HG03439 (cell line): ENCODE measurements at regions not wholly inside any gene's neighbourhood (a gene's known extent, or its start where the extent isn't known, plus 50 kb on each side); places are given as distances from the start of the nearest gene placed in this dataset.
"Not testable (repeated sequence)": the region's sequence is repeated elsewhere in the genome, so short reads cannot be mapped to it uniquely, and the experiment has no call there.

Experiments used
- ATAC-seq: cut with Tn5 transposase; IDR thresholded peaks from one replicate; pipeline ENCODE4 v1.9.1; 2021; ENCODE audit warnings: mild to moderate bottlenecking, moderate library complexity; ENCODE audit not compliant: unreplicated experiment

DNA sequence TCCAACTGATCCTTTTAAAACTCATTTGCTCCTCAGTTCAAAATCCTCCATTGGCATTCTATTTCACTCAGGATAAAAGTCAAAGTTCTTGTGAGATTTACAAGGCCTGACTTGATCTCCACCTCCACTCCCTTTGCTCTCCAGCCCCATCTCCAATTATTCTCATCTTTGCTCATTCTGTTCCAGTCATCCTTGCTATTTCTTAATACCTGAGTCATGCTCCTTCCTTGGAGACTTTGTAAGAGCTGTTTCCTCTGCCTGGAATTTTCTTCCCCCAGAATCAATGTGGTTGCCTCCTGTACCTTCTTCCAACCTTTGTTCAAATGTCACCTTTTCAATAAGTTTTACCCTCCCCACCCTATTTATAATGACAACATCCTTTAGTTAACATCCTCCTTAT is 373.5 kb downstream of the HTR1B start:
- no peak for ATAC-seq

DNA sequence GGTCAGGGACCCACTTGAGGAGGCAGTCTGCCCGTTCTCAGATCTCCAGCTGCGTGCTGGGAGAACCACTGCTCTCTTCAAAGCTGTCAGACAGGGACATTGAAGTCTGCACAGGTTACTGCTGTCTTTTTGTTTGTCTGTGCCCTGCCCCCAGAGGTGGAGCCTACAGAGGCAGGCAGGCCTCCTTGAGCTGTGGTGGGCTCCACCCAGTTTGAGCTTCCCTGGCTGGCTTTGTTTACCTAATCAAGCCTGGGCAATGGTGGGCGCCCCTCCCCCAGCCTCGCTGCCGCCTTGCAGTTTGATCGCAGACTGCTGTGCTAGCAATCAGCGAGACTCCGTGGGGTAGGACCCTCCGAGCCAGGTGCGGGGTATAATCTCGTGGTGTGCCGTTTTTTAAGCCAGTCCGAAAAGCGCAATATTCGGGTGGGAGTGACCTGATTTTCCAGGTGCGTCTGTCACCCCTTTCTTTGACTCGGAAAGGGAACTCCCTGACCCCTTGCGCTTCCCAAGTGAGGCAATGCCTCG is 375.4 kb downstream of the HTR1B start:
- not testable (repeated sequence) for ATAC-seq

DNA sequence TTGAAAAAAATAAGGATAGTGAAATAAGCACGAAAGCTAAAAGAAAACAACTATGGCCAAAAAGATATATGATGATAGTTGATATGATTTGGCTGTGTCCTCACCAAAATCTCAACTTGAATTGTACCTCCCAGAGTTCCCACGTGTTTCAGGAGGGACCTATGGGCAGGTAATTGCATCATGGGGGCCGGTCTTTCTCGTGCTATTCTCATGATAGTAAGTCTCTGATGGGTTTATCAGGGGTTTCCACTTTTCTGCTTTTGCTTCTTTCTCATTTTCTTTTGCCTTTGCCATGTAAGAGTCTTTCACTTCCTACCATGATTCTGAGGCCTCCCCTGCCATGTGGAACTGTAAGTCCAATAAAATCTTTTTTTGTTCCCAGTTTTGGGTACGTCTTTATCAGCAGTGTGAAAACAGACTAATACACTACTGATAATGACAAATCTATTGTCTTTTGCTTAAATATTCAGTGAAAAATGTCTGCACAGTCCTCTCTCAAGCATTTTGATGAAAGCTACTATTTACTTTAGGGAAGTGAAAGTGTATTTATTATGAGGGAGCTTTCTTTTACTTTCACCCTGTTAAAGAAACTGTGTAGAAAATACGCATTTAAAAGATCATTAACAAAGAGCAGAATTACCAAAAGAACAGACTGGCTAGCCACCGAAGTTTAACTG is 389.1 kb downstream of the HTR1B start:
- ATAC-seq, result no peak

DNA sequence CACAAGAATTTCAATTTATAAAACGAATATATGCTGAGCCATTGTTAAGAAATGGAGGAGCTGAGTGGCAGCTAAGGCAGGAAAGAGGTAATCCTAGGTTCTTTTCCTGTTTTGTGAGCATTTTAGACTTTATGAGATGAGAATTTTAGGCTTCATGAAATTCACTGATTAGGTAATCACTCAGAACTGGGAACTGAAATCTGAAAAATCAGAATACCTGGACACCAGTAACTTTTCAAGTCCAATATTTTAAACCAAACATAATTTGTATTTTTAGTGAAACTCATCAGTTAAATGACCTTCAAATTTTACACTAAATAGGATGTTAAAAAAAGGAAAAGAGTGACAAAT is 389.9 kb downstream of the HTR1B start:
- ATAC-seq, result no peak

DNA sequence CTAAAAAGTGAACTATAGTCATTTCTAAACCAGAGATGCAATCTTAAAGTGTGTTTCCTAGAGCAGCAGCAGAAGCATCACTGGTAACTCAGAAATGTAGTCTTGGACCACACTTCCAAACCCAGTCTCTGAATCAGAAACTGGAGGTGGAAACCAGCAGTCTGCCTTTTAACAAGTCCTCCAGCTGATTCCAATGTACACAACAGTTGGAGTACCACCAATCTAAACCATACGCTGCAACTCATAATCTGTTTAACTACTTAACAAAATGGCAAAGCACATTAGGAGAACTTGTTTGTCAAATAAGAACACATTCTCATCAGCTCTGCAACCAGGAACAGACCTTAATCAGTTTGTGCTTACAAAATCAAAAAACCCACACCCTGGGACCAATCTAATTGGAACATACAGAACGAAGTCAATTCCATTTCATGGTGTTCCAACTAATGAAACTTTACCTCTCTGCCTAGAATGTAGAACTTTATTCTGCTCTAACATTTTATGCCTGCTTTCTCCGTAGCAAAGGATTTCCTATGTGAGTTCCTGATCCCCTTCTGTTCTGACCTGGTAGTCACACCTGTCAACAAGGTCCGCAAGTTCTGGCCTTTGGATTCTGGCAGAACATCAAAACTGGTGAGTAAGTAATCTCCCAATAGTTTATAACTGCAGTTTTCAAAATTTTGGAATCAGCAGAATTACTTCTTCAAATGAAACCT is 390.4 kb downstream of the HTR1B start:
- no peak for ATAC-seq

DNA sequence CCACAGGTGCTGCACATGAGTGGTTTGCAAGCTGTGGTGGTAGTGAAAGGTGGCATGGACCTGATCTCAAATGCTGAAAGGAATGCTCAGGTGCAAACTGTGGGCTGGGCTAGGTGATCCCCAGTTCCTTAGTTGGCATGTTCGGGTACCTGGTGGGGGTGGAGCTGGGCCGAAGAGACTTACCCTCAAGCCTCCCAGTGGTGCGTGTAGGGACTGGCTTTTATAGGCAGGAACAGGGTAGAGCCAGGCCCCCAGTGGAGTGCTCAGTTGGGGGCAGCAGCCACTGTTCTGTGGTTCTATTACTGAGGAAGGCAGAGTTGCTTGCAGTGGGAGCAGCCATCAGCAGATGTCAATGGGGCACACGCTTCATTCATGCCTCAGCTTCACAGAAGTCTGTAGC is 399.8 kb downstream of the HTR1B start:
- ATAC-seq, result no peak

DNA sequence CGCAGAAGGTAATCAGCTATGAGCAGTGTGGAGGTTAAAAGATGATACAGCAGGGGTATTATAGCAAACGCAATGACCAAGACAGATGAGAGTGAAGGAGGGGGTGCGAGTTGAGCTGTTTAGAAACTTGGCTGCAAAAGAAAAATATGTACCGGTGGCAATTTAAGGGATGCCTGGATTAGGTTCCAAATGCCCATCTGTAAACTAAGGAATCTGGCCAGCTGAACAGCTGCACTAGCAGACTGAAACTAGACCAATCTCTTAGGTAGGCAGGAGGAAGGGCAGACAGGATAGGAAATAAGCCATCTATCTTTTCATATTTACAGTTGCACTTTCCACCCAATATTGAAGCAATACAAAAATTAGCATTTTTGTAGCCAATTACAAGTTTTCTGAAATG is 407.6 kb downstream of the HTR1B start:
- no peak for ATAC-seq

DNA sequence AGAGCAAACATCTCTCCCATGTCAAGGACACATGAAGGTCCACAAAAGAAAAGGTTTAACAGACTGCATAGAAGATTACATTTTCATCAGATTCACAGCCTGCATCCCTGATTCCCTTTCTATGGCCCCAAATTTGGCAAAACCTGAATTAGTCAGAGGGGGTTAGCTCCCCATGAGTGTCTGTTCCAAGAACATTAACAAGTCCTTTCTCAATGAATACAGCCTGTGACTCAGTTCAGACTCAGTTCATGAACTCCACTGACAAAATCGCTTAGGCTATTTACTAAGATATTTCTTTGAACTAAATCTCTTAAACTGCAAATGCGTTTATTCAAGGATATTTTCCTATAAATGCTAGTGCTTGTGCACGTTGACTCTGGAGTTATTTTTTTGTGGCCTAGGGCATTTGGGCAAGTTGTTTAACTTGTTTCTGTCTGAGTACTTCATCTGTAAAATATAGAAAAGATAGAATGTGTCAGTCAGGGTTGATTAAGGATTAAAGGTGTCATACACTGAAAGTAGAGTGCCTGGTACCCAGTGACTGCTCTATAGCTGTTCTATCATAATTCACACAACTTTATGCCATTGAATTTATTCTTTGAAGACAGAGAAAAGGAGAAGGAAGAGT is 422.6 kb downstream of the HTR1B start:
- ATAC-seq, result no peak

DNA sequence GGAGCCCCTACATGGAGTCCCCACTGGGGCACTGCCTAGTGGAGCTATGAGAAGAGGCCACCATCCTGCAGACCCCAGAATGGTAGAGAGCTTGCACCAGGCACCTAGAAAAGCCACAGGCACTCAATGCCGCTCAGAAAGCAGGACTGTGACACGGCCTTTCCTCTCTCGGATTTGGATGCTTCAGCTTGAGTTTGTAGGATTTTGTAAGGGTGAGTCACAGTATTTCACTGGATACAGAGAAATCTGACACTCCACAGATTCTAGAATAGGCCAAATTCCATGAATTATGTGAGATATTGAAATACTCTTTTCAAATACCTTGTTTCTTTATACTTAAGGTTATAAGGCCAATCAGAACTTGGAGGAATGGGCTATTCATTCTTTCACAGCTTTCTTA is 424.5 kb downstream of the HTR1B start:
- ATAC-seq, result no peak

DNA sequence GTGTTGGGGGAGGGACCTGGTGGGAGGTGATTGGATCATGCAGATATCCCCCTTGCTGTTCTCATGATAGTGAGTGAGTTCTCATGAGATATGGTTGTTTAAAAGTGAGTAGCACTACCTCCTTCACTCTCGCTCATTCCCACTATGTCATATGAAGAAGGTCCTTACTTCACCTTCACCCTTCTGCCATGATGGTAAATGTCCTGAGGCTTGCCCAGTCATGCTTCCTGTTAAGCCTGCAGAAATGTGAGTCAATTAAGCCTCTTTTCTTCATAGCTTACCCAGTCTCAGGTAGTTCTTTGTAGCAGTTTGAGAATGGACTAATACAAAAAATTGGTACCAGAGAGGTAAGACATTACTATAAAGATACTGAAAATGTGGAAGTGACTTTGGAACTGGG is 425.9 kb downstream of the HTR1B start:
- no peak for ATAC-seq

DNA sequence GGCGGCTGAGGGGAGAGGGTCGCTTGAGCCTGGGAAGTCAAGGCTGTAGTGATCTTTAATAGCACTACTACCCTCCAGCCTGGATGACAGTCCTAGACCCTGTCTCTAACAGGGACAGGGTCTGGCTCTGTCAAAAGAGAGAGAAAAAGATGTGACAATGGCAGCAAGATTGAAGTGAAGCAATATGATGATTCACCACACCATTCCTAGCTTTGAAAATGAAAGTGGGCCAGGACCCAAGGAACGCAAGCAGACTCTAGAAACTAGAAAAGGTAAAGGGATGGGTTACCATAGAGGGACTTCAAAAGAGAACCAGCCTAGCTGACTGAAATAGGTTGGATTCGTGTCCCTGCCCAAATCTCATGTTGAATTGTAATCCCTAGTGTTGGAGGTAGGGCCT is 426.9 kb downstream of the HTR1B start:
- ATAC-seq, result no peak

DNA sequence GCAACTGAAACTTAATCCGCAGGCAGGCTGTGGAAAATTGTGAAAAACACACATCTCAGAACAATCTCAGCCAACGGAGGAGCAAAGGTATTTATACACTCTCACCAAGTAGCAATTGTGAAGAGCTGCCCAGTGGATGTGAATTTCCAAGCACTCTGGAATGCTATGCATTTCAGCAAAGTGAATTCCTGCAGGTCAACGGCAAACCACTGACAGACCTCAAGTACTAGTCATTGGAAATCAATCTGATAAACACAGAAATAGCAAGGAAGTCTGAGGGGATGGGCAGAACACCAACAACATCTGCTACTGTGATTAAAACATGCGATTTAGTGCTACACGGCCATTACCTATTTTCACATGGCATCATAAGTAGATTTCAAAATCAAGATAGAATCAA is 429.1 kb downstream of the HTR1B start:
- ATAC-seq, result no peak

DNA sequence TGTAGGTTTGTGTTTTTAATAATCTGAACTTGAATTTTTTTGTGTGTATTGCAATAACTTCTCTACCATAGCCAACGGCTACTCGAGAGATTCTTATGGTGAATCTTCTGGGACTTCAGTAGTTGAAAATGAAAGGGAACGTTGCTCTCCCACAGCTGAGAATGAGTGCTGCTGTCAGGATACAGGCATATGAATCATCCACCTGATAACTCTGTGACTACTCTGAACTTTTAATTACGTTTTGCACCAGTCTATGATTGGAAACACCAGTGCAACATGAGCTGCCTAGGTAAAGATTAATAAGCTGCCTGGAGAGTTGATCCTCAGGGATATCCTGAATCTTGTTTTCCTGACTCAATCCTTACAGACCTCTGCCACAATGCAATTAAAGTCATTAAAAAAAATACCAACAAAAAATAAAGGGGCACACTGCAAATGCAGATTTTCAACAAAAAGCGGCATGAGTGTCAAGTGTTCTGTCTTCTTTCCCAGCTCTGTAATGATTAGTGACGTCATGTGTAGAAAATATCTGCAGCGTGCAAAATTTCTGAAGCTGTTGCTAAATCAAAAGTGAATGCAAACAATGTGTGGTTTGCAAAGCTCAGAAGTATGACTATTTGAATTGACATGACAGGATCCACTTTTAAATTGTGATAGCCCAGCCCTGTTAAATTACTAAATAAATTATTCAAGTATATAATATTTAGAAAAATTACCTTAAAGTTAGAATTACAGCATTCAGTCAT is 432.2 kb downstream of the HTR1B start:
- no peak for ATAC-seq

DNA sequence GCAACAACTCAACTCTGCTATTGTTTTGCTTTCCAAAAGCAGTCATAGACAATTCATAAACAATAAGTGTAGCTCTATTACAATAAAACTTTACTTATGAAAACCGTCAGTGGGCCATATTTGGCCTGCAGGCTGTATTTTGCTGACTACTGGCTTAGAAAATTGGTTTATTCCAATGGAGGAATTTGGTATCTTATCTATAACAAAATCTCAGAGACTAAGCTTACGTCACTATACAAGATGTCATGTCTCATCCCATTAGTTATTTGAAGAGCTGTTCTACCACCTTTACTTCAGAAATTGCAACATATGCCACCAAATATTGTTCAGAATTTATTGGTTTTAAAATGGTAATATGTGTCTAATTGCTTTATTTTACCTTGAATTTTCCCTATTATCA is 436.9 kb downstream of the HTR1B start:
- ATAC-seq, result no peak

DNA sequence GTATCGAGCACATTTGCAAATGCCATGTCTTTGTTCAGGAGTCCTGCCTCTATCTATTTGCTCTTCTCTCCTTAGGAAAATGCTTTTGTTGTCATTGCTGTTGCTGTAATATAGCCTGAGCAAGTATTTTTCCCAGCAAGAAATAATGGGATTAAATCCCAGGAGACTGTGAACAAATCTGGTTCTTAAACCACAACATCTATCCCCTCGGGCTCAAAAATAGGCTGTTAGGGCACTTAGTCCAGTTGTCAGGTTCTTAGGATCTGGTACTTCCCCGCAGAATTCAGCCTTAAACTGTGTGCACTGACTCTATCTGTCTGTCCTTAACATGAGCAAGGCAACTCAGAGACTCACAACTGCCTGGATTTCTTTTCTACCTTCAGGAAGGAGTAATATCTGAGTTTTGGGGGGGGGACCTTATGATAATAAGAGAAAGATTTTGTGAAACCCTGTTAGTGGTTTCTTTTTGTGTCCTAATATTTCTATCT is 437.5 kb downstream of the HTR1B start:
- ATAC-seq, result no peak

DNA sequence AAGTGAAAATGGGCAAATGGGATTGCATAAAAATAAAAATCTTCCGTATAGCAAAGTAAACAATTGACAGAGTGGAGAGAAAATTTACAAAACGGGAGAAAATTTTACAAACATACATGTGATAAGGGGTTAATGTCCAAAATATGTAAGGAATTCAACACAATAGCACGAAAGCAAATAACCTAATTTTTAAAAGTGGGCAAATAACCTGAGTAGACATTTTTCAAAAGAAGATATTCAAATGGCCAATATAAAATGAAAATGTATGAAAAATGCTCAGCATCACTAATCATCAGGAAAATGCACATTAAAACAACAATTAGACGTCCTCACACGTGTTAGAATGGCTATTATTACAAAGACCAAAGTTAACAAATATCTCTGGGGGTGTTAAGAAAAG is 441.5 kb downstream of the HTR1B start:
- no peak for ATAC-seq

DNA sequence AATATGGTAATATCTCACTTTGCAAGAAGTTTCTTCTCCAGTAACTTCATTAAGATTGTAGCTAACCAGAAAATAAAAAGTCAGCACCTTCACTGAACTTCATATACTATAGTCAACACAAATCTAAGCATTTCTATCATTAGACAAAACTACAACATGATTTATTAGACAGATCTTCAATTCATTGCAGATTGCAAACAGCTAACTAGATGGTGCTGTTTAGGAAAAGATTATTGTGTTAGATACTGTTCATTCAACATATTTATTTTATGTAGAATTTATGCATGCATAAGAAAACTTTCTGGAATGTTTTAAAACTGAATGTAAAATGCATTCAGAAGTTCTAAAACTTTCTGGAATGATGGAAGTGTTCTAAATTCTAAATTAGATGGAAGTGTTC is 442.1 kb downstream of the HTR1B start:
- ATAC-seq, result no peak

DNA sequence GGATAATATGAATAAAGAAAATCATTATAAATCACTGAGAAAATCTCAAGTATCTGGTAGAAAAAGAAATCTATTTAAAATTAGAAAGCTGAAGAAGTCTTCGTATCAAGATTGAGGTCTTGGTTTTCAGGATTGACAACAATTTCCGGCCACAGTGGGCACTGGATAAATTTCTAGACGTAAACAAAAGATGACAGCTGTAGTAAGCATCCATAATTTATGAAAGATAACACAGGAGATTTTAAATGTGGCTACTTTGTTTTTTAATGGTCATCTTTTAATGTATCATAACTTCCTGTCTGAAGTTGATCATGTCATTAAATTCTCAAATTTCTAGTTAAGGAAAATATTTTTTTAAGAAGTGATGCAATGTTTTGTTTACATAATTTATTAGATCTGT is 444.2 kb downstream of the HTR1B start:
- ATAC-seq, result no peak

DNA sequence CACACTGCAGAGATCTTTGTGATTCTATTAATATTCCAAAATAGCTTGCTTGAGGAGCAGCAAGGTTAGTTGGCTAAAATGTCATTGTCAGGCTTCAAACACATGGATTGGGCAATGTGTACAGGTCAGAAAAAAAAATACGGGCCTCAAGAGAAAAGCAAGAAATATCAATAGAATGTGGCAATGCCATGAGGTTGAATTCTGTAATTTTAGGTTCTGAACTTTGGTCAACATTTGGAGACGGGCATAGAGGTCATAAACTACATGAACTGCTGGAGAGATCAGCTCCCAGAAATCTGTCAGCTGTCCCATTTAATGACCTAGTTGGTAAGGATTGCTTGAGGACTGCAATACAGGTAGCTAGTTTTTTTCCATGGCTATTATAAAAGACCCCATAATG is 445.8 kb downstream of the HTR1B start:
- no peak for ATAC-seq

DNA sequence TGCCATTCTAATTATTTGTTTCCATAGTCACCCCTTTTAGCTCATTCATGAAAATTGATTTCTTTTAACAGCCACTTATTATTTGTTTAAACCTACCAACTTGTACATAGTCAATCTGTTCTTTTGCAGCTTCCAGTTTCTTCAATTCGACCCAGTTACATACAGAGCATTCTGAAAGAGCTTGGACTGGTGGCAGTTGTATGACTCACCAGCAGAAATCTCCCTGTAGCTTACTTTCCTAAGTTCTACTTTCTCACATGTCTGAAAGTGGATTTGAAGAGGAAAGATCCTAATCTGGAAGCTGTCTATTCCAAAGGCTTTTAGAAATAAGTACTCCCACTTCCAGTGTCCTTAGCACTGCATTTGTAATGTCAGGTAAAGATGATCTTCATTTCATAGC is 447.9 kb downstream of the HTR1B start:
- ATAC-seq, result no peak

DNA sequence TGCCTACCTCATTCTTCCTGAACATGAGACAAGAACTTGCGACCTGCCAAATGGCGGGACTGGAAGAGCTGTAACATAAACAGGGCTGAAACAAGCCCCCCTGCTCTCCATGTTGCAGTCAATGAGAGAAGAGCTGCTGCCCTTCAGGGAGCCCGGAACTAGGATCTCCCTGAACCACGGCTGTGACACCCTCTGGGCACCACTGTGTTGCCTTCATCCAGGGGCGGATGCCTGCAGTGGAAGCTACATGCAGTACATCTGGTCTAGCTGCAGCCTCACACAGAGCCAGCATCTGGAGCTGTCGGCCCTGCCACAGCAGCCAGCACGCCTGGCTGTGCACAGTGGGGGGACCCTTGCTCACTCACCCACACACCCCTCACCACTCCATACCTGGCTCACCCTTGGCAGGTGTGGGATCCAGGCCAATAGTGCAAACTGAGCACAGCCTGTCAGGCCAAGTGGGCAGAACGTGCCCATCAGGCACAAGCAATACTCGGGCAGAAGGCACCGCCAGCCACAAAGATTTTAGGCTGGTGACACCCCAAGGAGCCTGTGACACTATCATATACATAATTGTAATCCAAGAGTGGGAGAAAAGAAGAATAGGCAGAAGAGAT is 451.3 kb downstream of the HTR1B start:
- no peak for ATAC-seq
